LNCAP (cell line): ENCODE measurements at regions not wholly inside any gene's neighbourhood (a gene's known extent, or its start where the extent isn't known, plus 50 kb on each side); places are given as distances from the start of the nearest gene placed in this dataset.

ENCODE experiments used
- TF ChIP-seq, protein P1 (sequence below): fragments of 450-650 bp; IDR thresholded peaks from 2 replicates; pipeline ENCODE4 v1.5.1; 2017; ENCODE audit warnings: mild to moderate bottlenecking

DNA sequence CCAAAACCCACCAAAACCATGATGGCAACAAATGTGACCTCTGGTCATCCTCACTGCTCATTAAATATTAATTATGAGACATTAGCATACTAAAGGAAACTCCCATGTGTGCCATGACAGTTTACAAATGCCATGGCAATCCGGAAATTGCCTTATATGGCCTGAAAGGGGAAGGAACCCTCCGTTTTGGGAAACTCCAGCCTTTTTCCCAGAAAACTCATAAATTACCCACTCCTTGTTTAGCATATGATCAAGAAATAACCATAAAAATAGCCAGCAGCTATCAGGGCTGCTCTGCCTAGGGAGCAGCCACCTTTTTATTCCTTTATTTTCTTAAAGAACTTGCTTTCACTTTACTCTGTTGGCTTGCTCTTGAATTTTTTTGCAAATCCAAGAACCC lies 992.7 kb downstream of the NTRK3 start:
- TF ChIP-seq, protein P1, sequence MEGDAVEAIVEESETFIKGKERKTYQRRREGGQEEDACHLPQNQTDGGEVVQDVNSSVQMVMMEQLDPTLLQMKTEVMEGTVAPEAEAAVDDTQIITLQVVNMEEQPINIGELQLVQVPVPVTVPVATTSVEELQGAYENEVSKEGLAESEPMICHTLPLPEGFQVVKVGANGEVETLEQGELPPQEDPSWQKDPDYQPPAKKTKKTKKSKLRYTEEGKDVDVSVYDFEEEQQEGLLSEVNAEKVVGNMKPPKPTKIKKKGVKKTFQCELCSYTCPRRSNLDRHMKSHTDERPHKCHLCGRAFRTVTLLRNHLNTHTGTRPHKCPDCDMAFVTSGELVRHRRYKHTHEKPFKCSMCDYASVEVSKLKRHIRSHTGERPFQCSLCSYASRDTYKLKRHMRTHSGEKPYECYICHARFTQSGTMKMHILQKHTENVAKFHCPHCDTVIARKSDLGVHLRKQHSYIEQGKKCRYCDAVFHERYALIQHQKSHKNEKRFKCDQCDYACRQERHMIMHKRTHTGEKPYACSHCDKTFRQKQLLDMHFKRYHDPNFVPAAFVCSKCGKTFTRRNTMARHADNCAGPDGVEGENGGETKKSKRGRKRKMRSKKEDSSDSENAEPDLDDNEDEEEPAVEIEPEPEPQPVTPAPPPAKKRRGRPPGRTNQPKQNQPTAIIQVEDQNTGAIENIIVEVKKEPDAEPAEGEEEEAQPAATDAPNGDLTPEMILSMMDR = no peak

DNA sequence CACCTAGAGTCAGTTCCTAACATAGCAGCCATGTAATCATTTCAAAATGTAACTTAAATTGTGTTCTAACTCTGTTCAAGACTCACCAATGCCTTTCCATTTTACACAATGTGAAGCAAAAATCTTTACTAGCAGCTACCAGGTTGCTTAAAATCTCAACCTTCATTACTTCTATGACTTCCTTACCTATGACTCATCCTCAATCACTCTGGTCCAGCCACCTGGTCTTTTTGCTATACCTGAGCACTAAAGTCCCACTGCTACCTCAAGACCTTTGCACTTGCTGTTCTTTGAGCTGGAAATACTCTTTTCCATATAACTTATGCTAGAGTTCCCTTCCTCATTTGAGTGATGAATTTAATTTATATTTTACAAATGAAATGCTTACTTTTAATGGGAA lies 993.2 kb downstream of the NTRK3 start:
- TF ChIP-seq, protein P1 = no peak

GRCh38 chr15:87245592-87245991 lies 1010.9 kb downstream of the NTRK3 start:
- TF ChIP-seq, protein P1 = no peak

DNA sequence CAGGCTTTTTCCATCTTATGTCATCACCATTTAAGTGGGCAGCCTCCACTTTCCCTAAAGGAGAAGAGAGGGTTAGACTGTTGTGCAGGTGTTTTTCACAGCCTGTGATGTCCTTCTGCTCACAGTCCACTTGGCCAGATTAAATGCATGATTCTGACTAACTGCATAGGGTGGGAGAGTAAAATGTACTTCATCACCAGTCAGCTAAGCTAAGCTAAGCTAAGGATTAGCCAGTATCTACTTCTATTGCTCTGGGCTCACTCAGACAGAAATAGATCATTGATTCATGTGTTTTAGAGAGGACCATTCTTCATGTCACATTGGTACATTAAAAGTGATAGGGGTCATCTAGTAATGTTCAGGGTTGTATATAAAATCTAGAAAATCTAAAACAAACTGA lies 1013.1 kb downstream of the NTRK3 start:
- TF ChIP-seq, protein P1 = no peak

GRCh38 chr15:87239582-87240230 lies 1016.8 kb downstream of the NTRK3 start:
- TF ChIP-seq, protein P1 = no peak

DNA sequence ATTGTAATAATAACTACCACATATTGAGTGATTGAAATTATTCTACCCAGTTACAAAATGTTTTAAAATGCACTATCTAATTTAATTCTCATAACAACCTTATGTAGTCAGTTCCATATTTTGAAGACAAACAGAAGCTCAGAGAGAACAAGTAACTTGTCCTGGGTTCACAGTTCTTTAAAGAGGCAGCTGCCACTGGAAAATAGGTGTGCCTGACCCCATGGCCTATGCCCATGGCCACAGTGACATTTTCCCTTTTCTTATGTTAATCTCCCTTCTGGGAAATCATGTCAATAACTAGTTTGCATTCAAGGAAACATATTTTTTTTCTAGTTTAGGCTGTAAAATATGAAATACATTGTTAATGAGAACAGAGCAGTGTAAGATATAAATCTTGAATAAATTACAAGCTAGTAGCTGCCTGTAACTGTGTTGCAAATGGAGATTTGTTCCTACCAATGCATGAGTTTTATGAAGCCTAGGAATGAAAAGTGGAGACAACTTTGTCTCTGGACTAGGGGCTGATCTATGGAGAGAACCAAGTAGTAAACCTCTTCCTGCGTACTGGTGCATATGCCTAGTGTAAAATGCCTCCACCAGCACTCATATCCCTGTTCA lies 1018.0 kb downstream of the NTRK3 start:
- TF ChIP-seq, protein P1 = no peak

DNA sequence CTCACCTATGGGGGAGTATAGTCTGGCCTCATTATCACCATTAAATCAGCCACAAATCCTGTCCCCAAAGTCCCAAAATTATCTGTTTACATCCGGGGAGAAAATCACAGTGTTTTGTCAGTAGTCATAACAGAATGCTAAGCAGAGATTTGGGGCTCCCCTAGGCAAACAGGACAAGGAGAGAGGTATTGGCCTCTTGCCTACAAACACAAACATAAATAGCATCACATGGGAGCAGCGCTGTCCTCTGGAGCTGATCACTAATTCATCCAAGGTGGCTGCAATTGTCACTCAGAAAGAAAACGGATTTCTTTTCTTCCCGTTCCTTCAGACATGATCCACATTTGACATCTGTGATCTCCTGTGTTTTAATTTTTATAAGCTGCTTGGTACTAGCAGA lies 1028.1 kb downstream of the NTRK3 start:
- TF ChIP-seq, protein P1 = no peak
